ENCODE measurements at regions not wholly inside any gene's neighbourhood (a gene's known extent, or its start where the extent isn't known, plus 50 kb on each side); places are given as distances from the start of the nearest gene placed in this dataset.

GRCh38 chr1:223033658-223034057 is 109.4 kb downstream of the TLR5 start:
- ATAC-seq, result peak; percentile 66
- no TSS peak for BruUV-seq (replicated peaks)
- DNase-seq, result peak; percentile 55

GRCh38 chr1:223034270-223034798 is 108.7 kb downstream of the TLR5 start:
- no peaks in the 10 kb centered on the region for H3K36me3 ChIP-seq (ENCODE audit: low read depth, low read length)
- H3K27ac ChIP-seq (ENCODE audit: low read length), result no peak overlapping the region
- TF ChIP-seq EZH2phosphoT487 (IDR thresholded peaks at IDR 0.05; ENCODE audit: borderline replicate concordance, low read length) (no peak), EZH2 (IDR thresholded peaks at IDR 0.05; ENCODE audit: low read length, unreplicated experiment) (no peak), CTCF (conservative IDR thresholded peaks at IDR 0.05; ENCODE audit: low read depth, low read length) (no peak)
- intact Hi-C loops (cut with micrococcal nuclease), result no loop called here
- H3K27me3 ChIP-seq (ENCODE audit: low read length), result no peaks in the 10 kb centered on the region
- H3K9ac ChIP-seq (ENCODE audit: low read length), result no peak overlapping the region
- CTCF ChIA-PET, result no interaction called here
- H2AFZ ChIP-seq (ENCODE audit: low read length), result no peak overlapping the region
- no peaks in the 10 kb centered on the region for H3K79me2 ChIP-seq (ENCODE audit: low read length)
- no peaks in the 10 kb centered on the region for H4K20me1 ChIP-seq (ENCODE audit: low read length)
- no peak overlapping the region for H3K4me3 ChIP-seq (ENCODE audit: low read length)
- DNase-seq (no peak), ATAC-seq (no peak)
- no peaks in the 10 kb centered on the region for H3F3A ChIP-seq (ENCODE audit: low read length, unreplicated experiment)
- BruUV-seq (replicated peaks), result no TSS peak
- POLR2A ChIA-PET (ENCODE audit: unreplicated experiment), result no interaction called here
- no peaks in the 10 kb centered on the region for H3K9me2 ChIP-seq (replicated peaks; ENCODE audit: low read length)
- no peak overlapping the region for H3K4me2 ChIP-seq (ENCODE audit: low read length)
- H3K4me1 ChIP-seq (ENCODE audit: insufficient read depth, low read length), result peaks cover 13% of the 10 kb centered on the region
- H3K9me3 ChIP-seq (ENCODE audit: low read length), result no peaks in the 10 kb centered on the region

More at GRCh38 chr1:223033658-223034057, 109.4 kb downstream of the TLR5 start:
- POLR2A ChIA-PET (ENCODE audit: unreplicated experiment), result no interaction called here
- H3K4me1 ChIP-seq (ENCODE audit: insufficient read depth, low read length), result peaks cover 13% of the 10 kb centered on the region
- H3K4me3 ChIP-seq (ENCODE audit: low read length), result no peak overlapping the region
- H3K4me2 ChIP-seq (ENCODE audit: low read length), result no peak overlapping the region; the same call in 1 of the 2 replicates
- intact Hi-C loops (cut with micrococcal nuclease), result no loop called here
- H3K36me3 ChIP-seq (ENCODE audit: low read depth, low read length), result no peaks in the 10 kb centered on the region
- no peaks in the 10 kb centered on the region for H3K9me3 ChIP-seq (ENCODE audit: low read length)
- H3F3A ChIP-seq (ENCODE audit: low read length, unreplicated experiment), result no peaks in the 10 kb centered on the region
- H3K9me2 ChIP-seq (replicated peaks; ENCODE audit: low read length), result no peaks in the 10 kb centered on the region
- no peaks in the 10 kb centered on the region for H3K79me2 ChIP-seq (ENCODE audit: low read length)
- no peaks in the 10 kb centered on the region for H4K20me1 ChIP-seq (ENCODE audit: low read length)
- CTCF ChIA-PET, result no interaction called here
- H2AFZ ChIP-seq (ENCODE audit: low read length), result no peak overlapping the region
- no peak overlapping the region for H3K27ac ChIP-seq (ENCODE audit: low read length)
- no peaks in the 10 kb centered on the region for H3K27me3 ChIP-seq (ENCODE audit: low read length)
- H3K9ac ChIP-seq (ENCODE audit: low read length), result no peak overlapping the region
- TF ChIP-seq EZH2phosphoT487 (IDR thresholded peaks at IDR 0.05; ENCODE audit: borderline replicate concordance, low read length) (no peak), CTCF (conservative IDR thresholded peaks at IDR 0.05; ENCODE audit: low read depth, low read length) (no peak), EZH2 (IDR thresholded peaks at IDR 0.05; ENCODE audit: low read length, unreplicated experiment) (no peak)

GRCh38 chr1:223035724-223036478 is 107.1 kb downstream of the TLR5 start:
- H3K79me2 ChIP-seq (ENCODE audit: low read length), result no peaks in the 10 kb centered on the region
- no peaks in the 10 kb centered on the region for H4K20me1 ChIP-seq (ENCODE audit: low read length)
- H3F3A ChIP-seq (ENCODE audit: low read length, unreplicated experiment), result no peaks in the 10 kb centered on the region
- H3K27me3 ChIP-seq (ENCODE audit: low read length), result no peaks in the 10 kb centered on the region
- H3K9me3 ChIP-seq (ENCODE audit: low read length), result no peaks in the 10 kb centered on the region
- H3K4me1 ChIP-seq (ENCODE audit: insufficient read depth, low read length), result peaks cover 13% of the 10 kb centered on the region
- no peak overlapping the region for H3K9ac ChIP-seq (ENCODE audit: low read length)
- H3K9me2 ChIP-seq (replicated peaks; ENCODE audit: low read length), result no peaks in the 10 kb centered on the region
- no peak overlapping the region for H2AFZ ChIP-seq (ENCODE audit: low read length)
- intact Hi-C loops (cut with micrococcal nuclease), result no loop called here
- ATAC-seq (no peak), DNase-seq (no peak)
- no peak overlapping the region for H3K4me2 ChIP-seq (ENCODE audit: low read length)
- H3K4me3 ChIP-seq (ENCODE audit: low read length), result no peak overlapping the region
- TF ChIP-seq CTCF (conservative IDR thresholded peaks at IDR 0.05; ENCODE audit: low read depth, low read length) (no peak), EZH2 (IDR thresholded peaks at IDR 0.05; ENCODE audit: low read length, unreplicated experiment) (no peak), EZH2phosphoT487 (IDR thresholded peaks at IDR 0.05; ENCODE audit: borderline replicate concordance, low read length) (no peak)
- CTCF ChIA-PET, result no interaction called here
- no peak overlapping the region for H3K27ac ChIP-seq (ENCODE audit: low read length)
- BruUV-seq (replicated peaks), result no TSS peak
- H3K36me3 ChIP-seq (ENCODE audit: low read depth, low read length), result no peaks in the 10 kb centered on the region
- POLR2A ChIA-PET (ENCODE audit: unreplicated experiment), result no interaction called here

All from PC-3 (cell line).